Activated naive CD8-positive, alpha-beta T cell treated with anti-CD3 and anti-CD28 coated beads, Interleukin-2, amount 50 U/mL, for 24 hours (primary cell): ENCODE measurements at regions not wholly inside any gene's neighbourhood (a gene's known extent, or its start where the extent isn't known, plus 50 kb on each side); places are given as distances from the start of the nearest gene placed in this dataset.

Experiments
- ATAC-seq: fragments of 150-1000 bp; cut with Tn5 transposase; one replicate; pipeline ENCODE4 v1.10.0; 2021
- DNase-seq: peaks from one replicate; pipeline ENCODE4 v3.0.0; 2021
- H3K27ac Mint-ChIP-seq: one replicate; pipeline ENCODE4 v1.8.0; 2021; ENCODE audit warnings: mild to moderate bottlenecking, mixed read lengths
- H3K27me3 Mint-ChIP-seq: one replicate; pipeline ENCODE4 v1.8.0; 2021; ENCODE audit warnings: mixed read lengths
- H3K36me3 Mint-ChIP-seq: one replicate; pipeline ENCODE4 v1.8.0; 2021; ENCODE audit warnings: low read depth, mixed read lengths
- H3K4me1 Mint-ChIP-seq: one replicate; pipeline ENCODE4 v1.8.0; 2021; ENCODE audit warnings: mixed read lengths
- H3K4me3 Mint-ChIP-seq: one replicate; pipeline ENCODE4 v1.8.0; 2021; ENCODE audit warnings: mild to moderate bottlenecking, moderate library complexity, mixed read lengths
- H3K9me3 Mint-ChIP-seq: one replicate; pipeline ENCODE4 v1.8.0; 2021; ENCODE audit warnings: mixed read lengths

- no peak for ATAC-seq
- no peaks in the 10 kb centered on the region for H3K4me1 Mint-ChIP-seq
- H3K4me3 Mint-ChIP-seq: no peak overlapping the region
- H3K36me3 Mint-ChIP-seq: no peaks in the 10 kb centered on the region
- H3K27ac Mint-ChIP-seq: no peak overlapping the region
- DNase-seq: no peak
- H3K27me3 Mint-ChIP-seq: no peaks in the 10 kb centered on the region
- no peaks in the 10 kb centered on the region for H3K9me3 Mint-ChIP-seq
Observed at GRCh38 chr1:208631506-208631905, 387.3 kb upstream of the PLXNA2 start.

GRCh38 chr1:208634346-208635140, 390.4 kb upstream of the PLXNA2 start:
- H3K4me3 Mint-ChIP-seq: no peak overlapping the region
- no peak overlapping the region for H3K27ac Mint-ChIP-seq
- H3K36me3 Mint-ChIP-seq: no peaks in the 10 kb centered on the region
- no peaks in the 10 kb centered on the region for H3K9me3 Mint-ChIP-seq
- H3K27me3 Mint-ChIP-seq: no peaks in the 10 kb centered on the region
- no peaks in the 10 kb centered on the region for H3K4me1 Mint-ChIP-seq
- no peak for DNase-seq
- ATAC-seq: no peak

DNA sequence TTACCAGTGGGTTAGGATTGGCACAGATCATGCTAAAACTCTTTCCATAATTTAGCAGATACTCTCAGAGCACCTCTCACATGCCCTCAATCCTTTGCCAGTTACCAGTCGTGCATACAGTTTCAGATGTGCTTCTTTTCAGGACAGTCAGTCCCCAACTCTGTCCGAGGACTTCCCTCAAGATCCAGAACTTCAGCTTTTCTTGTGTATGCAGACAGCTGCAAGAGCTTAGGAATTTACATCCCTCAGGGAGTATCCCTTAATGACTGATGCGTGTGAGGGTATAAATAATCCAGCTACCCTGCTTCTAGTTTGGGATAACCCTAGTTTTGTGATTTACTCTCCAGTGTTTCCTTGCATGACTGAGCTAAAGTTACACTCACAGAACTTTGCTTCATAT, 393.0 kb upstream of the PLXNA2 start:
- H3K27ac Mint-ChIP-seq: no peak overlapping the region
- DNase-seq (no peak), ATAC-seq (no peak)
- no peak overlapping the region for H3K4me3 Mint-ChIP-seq
- H3K36me3 Mint-ChIP-seq: no peaks in the 10 kb centered on the region
- no peaks in the 10 kb centered on the region for H3K4me1 Mint-ChIP-seq
- no peaks in the 10 kb centered on the region for H3K9me3 Mint-ChIP-seq
- no peaks in the 10 kb centered on the region for H3K27me3 Mint-ChIP-seq

GRCh38 chr1:208639382-208639781, 395.2 kb upstream of the PLXNA2 start:
- ATAC-seq (no peak), DNase-seq (no peak)
- no peaks in the 10 kb centered on the region for H3K36me3 Mint-ChIP-seq
- no peaks in the 10 kb centered on the region for H3K27me3 Mint-ChIP-seq
- H3K27ac Mint-ChIP-seq: no peak overlapping the region
- H3K9me3 Mint-ChIP-seq: no peaks in the 10 kb centered on the region
- no peak overlapping the region for H3K4me3 Mint-ChIP-seq
- no peaks in the 10 kb centered on the region for H3K4me1 Mint-ChIP-seq

DNA sequence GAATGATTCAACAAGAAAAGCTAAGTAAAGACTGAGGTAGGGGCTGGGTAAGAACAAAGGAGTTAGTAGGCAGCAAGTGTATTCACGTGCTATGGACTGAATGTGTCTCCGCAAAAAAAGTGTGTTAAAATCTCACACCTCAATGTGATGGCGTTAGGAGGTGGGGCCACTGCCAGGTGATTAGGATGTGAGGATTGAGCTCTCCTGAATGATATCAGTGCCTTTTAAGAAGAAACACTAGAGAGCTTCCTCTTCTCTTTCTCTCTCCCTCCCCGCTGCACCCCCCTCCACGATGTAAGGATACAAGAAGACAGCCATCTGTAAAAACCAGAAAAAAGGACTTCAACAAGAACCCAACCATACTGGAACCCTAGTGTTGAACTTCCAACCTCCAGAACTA, 396.1 kb upstream of the PLXNA2 start:
- no peaks in the 10 kb centered on the region for H3K4me1 Mint-ChIP-seq
- DNase-seq: no peak
- no peak overlapping the region for H3K4me3 Mint-ChIP-seq
- ATAC-seq: no peak
- no peaks in the 10 kb centered on the region for H3K36me3 Mint-ChIP-seq
- H3K27me3 Mint-ChIP-seq: no peaks in the 10 kb centered on the region
- no peaks in the 10 kb centered on the region for H3K9me3 Mint-ChIP-seq
- no peak overlapping the region for H3K27ac Mint-ChIP-seq

GRCh38 chr1:208641579-208642280, 397.5 kb upstream of the PLXNA2 start:
- DNase-seq: no peak
- no peaks in the 10 kb centered on the region for H3K36me3 Mint-ChIP-seq
- H3K27me3 Mint-ChIP-seq: no peaks in the 10 kb centered on the region
- no peak for ATAC-seq
- no peak overlapping the region for H3K4me3 Mint-ChIP-seq
- no peaks in the 10 kb centered on the region for H3K9me3 Mint-ChIP-seq
- H3K27ac Mint-ChIP-seq: no peak overlapping the region
- H3K4me1 Mint-ChIP-seq: no peaks in the 10 kb centered on the region

DNA sequence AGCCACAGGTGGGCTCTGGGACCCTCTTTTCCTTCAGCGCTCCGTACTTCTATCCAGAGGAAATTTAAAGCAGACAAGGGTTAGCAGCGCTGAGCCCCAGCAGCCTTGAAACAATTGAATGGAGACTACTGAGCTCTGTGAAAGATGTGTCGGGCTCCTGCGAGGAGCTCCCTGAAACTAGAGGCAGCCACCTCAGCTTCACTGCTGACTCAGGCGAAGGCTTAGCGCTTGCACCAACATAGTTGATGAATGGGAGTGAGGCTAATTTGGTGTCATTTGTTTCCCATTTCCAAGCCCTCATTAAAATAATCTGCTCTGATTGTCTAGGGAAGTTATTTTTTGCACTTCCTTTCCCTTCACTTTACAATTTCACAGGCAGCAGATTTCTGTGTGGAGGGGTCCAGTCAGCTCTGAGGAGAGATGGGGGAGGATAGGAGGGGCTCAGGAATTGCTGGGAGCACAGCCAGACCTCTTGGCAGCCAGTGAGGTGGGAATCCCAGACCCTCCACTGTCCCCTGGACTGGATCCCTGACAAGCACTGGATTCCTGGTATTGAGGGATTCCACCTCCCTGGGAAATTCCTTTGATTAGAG, 398.9 kb upstream of the PLXNA2 start:
- Mint-ChIP-seq H3K36me3 (no peaks in the 10 kb centered on the region), H3K4me1 (no peaks in the 10 kb centered on the region), H3K4me3 (no peak overlapping the region), H3K9me3 (no peaks in the 10 kb centered on the region), H3K27me3 (peaks cover 4% of the 10 kb centered on the region), H3K27ac (no peak overlapping the region)
- DNase-seq (no peak), ATAC-seq (no peak)

DNA sequence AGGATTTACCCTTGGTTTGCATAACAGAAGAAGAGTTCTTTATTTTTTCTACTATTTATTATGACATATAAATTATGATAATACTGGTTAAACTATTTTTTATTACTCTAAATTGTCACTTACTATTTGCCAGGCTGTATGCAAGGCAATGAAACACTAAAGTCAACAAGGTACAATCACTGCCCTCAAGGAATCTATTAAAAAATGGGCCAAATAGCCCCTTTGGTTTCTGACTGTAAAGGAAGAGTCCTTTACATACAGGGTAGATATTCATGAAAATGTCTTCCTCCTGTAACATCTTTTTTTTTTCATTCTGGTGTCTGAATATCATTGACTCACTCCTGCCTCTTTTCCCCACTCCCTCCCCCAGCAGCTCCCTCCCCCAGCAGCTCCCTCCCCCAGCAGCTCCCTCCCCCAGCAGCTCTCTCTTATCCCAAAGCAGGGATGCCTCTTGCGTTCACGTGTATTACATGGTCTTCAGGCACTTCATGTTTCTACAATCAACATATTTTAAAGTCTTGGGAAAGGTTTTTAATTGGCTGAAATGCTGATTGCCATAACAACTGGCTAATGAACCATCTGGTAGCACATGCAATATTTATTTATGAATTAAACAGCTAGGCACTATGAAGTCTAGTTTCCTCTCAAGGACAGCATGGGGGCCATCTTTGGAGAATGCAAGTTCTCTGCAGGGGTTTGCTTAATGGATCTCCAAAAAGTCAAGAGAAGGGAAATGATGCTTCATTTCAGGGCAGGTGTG, 400.4 kb upstream of the PLXNA2 start:
- Mint-ChIP-seq H3K4me1 (no peaks in the 10 kb centered on the region), H3K9me3 (no peaks in the 10 kb centered on the region), H3K27ac (no peak overlapping the region), H3K36me3 (no peaks in the 10 kb centered on the region), H3K4me3 (no peak overlapping the region), H3K27me3 (peaks cover 11% of the 10 kb centered on the region)
- DNase-seq (no peak), ATAC-seq (no peak)

DNA sequence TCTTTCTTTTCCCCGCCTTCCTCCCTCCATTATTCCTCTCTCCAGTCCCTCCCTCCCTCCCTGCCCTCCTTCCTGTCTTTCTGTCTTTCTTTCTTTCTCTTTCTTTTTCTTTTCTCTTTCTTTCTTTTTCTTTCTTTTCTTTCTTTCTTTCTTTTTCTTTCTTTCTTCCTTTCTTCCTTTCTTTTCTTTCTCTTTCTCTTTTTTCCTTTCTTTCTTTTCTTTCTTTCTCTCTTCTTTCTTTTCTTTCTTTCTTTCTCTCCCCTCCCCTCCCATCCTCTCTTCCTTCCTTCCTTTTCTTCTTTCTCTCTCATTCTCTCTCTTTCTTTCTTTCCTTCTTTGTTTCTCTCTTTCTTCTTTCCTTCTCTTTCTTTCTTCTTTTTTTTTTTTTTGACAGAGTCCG, 402.2 kb upstream of the PLXNA2 start:
- Mint-ChIP-seq H3K4me3 (no peak overlapping the region), H3K36me3 (no peaks in the 10 kb centered on the region), H3K27ac (no peak overlapping the region), H3K27me3 (peaks cover 16% of the 10 kb centered on the region), H3K4me1 (no peaks in the 10 kb centered on the region), H3K9me3 (no peaks in the 10 kb centered on the region)
- DNase-seq: no peak
- ATAC-seq: no peak

- Mint-ChIP-seq H3K36me3 (no peaks in the 10 kb centered on the region), H3K9me3 (no peaks in the 10 kb centered on the region), H3K27me3 (peaks cover 17% of the 10 kb centered on the region), H3K4me1 (no peaks in the 10 kb centered on the region), H3K27ac (no peak overlapping the region), H3K4me3 (no peak overlapping the region)
- DNase-seq: no peak
- no peak for ATAC-seq
Observed at GRCh38 chr1:208648146-208648545, 404.0 kb upstream of the PLXNA2 start.

- no peaks in the 10 kb centered on the region for H3K4me1 Mint-ChIP-seq
- no peaks in the 10 kb centered on the region for H3K36me3 Mint-ChIP-seq
- no peak for ATAC-seq
- peak; percentile 14 for DNase-seq
- no peaks in the 10 kb centered on the region for H3K9me3 Mint-ChIP-seq
- H3K27ac Mint-ChIP-seq: no peak overlapping the region
- no peak overlapping the region for H3K4me3 Mint-ChIP-seq
- peaks cover 15% of the 10 kb centered on the region for H3K27me3 Mint-ChIP-seq
Observed at GRCh38 chr1:208652296-208653160, 408.3 kb upstream of the PLXNA2 start.

DNA sequence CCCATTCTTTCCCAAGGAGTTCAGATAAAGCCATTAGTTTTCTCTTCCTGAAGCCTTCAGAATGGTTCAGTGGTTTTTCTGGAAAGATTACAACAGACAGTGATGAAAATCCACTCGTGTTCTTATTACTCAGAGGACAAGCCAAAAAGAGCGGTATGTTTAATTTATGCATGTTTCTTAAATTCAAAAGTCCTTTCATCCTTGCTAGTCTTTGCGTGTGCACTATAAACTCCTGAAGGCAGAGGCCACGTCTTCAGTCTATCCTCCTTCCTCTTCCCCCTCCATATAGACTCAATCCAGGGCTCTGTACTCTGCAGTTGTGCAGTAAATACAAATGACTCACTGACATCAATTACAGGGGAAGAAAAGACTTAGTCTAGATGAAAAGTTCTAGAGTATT, 409.2 kb upstream of the PLXNA2 start:
- H3K9me3 Mint-ChIP-seq: no peaks in the 10 kb centered on the region
- no peaks in the 10 kb centered on the region for H3K4me1 Mint-ChIP-seq
- H3K36me3 Mint-ChIP-seq: no peaks in the 10 kb centered on the region
- peaks cover 13% of the 10 kb centered on the region for H3K27me3 Mint-ChIP-seq
- no peak for ATAC-seq
- no peak overlapping the region for H3K4me3 Mint-ChIP-seq
- no peak for DNase-seq
- H3K27ac Mint-ChIP-seq: no peak overlapping the region

GRCh38 chr1:208654241-208654640, 410.1 kb upstream of the PLXNA2 start:
- H3K36me3 Mint-ChIP-seq: no peaks in the 10 kb centered on the region
- ATAC-seq (no peak), DNase-seq (no peak)
- H3K27me3 Mint-ChIP-seq: peaks cover 6% of the 10 kb centered on the region
- H3K9me3 Mint-ChIP-seq: no peaks in the 10 kb centered on the region
- H3K4me3 Mint-ChIP-seq: no peak overlapping the region
- no peaks in the 10 kb centered on the region for H3K4me1 Mint-ChIP-seq
- no peak overlapping the region for H3K27ac Mint-ChIP-seq

GRCh38 chr1:208665936-208666335, 421.8 kb upstream of the PLXNA2 start:
- ATAC-seq (no peak), DNase-seq (no peak)
- Mint-ChIP-seq H3K27ac (no peak overlapping the region), H3K36me3 (no peaks in the 10 kb centered on the region), H3K9me3 (no peaks in the 10 kb centered on the region), H3K4me1 (no peaks in the 10 kb centered on the region), H3K4me3 (no peak overlapping the region), H3K27me3 (no peaks in the 10 kb centered on the region)
